CD4-positive, alpha-beta T cell treated with Interleukin-15 for 1 hour (primary cell): ENCODE measurements at regions not wholly inside any gene's neighbourhood (a gene's known extent, or its start where the extent isn't known, plus 50 kb on each side); places are given as distances from the start of the nearest gene placed in this dataset.
"Not testable (repeated sequence)": the region's sequence is repeated elsewhere in the genome, so short reads cannot be mapped to it uniquely, and the experiment has no call there.

ENCODE experiments used
- DNase-seq: peaks from one replicate; pipeline ENCODE4 v3.0.0-alpha.2; 2020

- no peak for DNase-seq
Observed at GRCh38 chr21:39080366-39080765, 102.9 kb downstream of the PSMG1 start.

DNA sequence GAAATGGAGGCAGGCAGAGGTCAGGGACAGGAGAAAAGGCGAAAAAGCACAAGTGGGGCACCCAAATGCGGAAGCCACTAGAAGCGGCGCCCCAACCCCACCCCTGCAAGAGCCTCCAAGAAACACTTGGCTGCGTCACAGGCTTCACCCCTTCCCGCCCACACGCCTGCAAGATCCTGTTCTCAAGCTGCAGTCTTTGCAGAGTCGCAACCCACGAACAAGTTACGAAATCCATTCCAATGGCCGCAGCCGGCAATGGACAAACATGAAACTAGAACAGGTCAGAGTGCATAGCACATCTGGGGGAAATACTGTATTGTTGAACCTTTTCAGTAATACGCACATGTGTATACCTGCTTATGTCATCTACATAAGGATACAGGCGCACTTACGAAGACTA lies 103.6 kb downstream of the PSMG1 start:
- DNase-seq = peak; percentile 83

GRCh38 chr21:39078322-39079065 lies 104.8 kb downstream of the PSMG1 start:
- no peak for DNase-seq

DNA sequence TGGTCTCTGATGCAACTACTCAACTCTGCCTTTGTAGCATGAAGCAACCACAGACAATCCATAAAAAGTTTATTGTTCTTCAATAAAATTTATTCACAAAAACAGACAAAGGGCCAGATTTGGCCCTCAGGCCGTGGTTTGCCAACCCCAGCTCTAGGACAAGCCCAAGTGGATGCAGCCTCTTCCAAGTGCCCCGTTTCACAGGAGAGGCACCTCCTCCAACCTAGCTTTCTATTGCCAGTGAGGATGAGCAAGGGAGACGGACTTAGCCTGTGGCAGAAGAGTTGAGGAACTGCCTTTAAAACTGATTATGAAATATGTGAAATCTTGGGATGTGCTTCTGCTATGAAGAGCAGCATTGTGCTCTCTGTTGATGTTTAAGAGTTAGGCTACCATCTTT lies 105.4 kb downstream of the PSMG1 start:
- no peak for DNase-seq

- DNase-seq = no peak
Observed at GRCh38 chr21:39074508-39074907, 108.7 kb downstream of the PSMG1 start.

DNA sequence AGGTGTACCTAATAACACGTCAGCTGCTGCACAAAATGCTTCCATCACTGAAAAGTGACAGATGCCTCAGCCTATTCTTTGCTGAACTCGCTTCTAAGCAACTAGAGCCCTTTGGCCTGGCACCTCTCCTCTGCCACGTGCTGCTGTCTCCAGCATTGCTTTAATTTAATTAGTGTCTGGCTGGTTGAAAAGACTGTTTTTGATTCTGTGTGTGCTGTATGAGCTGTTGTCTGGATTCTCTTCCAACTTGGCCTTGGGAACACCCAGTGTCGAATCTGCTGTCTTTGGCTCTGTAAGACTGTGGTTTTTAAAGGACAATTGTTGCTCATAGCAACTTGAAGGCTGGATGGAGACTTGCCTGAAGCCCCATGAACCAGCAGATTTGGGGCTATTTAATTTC lies 109.5 kb downstream of the PSMG1 start:
- DNase-seq = no peak

DNA sequence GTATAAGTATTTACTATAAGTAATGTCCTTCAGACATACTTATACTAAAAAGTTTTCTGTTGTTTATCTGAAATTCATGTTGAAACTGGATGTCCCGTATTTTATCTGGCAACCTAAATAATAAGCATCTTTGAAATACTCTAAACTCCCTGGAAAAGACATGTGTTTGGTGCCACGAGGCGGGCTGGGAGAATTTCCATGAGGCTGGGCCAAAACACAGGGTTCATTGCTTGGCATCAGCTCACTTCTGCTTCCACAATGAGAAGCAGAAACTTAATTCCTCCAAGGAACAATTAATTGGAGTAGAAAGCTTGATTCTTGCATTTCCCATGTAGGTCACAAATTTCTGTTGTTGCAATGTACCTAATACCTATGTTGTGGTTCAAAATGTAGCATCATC lies 110.2 kb downstream of the PSMG1 start:
- no peak for DNase-seq

DNA sequence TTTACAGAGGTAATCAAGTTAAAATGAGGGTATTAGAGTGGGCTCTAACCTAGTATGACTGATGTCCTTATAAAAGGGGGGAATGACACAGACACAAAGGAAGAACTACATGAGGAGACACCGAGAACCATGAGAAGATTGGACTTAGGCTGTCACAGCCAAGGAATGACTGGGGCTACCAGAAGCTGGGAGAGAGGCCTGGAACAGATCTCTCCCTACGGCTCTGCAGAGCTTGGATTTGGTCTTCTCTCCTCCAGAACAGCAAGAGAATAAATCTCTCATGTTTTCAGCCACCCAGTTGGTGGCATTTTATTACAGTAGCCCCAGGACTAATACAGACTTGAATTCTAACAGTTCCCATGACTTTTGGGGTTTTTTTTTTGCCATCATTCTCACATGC lies 110.8 kb downstream of the PSMG1 start:
- DNase-seq = no peak

DNA sequence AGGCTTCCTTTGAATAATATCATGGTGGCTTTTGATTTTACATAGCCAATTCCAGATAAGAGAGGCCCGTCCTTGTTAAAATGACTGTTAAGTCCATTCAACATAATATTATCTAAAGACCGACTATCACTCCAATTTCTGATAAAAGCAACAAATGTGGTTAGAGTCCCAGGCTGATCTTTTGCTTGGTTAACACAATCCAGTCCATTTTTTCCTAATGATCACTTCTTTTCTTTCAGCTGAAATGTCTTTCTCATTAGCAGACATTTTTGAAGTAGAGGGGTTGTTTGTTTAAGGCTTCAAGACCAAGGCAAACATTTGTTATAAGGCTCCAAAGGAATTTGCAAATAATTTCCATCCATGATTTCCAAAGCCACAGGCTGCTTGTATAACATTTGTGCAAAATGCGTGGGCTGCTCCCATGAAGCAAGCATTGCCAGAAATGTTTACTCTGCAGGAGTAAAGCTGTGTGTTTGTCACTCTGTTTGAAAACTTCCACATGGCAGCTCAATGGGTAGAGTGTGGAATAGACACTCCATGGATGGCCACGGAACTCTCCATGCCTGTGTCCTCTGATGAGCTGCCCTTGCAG lies 111.5 kb downstream of the PSMG1 start:
- DNase-seq = no peak

GRCh38 chr21:39069856-39070255 lies 113.4 kb downstream of the PSMG1 start:
- not testable (repeated sequence) for DNase-seq

DNA sequence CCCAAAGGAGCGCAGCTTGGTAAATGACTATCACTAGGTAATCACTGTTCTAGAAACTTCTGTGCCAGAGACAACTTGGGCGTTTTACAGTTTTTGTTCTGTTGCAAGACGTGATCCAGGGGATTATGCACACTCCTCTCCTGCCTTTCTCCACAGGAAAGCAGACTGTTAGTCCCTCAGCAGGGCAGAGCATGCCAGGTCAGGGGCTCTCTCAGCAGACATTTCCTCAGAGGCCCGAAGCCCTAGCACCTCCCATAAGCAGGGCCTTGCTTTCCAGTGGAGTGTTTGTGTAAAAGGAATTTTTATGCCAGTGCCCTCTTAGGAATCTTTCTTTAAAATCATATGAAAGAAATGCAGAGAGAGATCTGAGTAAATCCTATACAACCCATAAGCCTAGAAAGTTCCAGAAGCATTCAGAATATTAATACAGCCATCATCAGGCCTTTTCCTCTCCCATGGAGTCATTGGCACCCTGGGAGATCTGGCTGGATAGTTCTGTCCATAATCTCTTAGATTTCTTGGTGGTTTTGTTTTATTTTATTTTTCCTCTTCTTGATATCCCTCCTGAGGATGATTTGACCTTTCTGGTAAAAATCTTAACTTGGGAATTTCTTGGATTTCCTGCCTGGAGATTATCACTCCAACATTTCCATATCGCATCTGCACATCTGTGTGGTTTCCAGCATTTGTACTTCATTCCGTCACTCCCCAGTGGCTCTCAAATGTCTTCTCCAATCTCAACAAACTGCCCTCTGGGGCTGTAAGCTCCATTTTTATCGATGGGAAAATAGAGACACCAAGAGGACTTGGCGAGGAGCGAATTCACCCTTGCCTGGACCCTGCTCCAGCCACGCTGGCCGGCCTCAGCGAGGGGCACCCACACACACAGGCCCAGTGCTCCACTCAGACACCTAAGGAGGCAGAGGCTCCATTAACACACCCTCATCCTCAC lies 116.1 kb downstream of the PSMG1 start:
- DNase-seq = no peak

DNA sequence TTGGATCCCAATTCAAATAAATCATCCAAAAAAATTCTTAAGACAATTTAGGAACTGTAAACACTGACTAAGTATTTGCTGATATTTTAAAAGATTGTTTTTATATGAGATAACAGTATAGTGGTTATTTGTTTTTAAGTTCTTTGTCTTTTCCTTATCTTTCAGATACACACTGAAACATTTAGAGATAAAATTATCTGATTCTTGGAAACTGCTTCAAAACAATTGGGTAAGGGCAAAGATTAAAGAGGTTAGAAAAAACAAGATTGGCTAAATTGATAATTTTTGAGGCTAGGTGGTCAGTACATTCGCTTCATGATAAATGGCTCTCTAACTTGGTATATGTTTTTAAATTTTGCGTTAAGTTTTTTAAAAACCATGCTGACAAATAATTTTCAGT lies 117.3 kb downstream of the PSMG1 start:
- no peak for DNase-seq

DNA sequence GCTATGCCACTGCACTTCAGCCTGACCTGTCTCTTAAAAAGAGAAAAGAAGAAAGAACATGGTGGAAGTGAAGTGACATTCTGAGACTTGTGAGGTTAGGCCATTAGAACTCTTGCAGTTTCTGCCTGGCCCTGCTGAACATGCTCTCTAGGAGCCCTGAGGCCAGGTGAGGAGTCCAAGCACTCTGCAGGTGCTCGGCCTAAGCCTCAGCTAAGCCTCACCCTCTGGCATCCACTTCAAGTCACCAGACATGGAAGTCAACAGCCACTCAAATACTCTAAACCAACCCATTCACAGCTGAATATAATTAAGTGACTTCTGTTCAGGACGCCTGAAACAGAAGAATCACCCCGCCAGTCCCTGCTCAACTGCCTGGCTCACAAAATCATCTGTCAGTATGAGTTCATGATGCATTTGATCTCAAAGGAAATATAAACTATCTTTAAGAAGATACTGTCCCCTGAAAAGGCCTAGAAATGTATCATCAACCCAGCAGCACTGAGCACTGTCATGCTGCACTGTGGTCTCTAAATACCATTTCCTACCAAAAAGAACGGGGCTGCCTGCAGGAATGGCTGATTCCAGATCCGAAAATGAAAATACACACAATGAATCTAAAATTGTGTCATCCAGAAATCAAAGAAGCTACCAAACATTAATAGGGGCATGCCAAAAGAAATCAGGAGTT lies 118.8 kb downstream of the PSMG1 start:
- DNase-seq = no peak

- DNase-seq = no peak
Observed at GRCh38 chr21:39063517-39063916, 119.7 kb downstream of the PSMG1 start.

GRCh38 chr21:39062196-39062595 lies 121.1 kb downstream of the PSMG1 start:
- no peak for DNase-seq

DNA sequence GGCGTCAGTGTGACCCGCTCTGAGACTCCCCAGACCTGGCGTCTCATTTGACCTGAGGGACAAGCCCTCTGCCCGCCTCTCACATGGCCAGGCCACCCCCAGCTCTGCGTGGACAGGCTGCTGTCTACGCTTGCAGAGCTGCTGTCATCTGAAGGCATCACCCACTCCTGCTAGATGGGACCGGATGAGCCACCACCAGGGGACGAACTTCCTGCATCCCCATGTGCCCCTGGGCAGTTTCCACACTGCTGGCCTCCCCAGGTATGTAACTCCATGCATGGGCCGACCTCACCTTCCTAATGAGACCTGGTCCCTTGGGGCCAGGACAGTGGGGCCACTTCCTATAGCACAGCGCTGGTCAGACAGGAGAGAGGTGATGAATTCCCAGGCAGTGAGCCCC lies 121.5 kb downstream of the PSMG1 start:
- no peak for DNase-seq

DNA sequence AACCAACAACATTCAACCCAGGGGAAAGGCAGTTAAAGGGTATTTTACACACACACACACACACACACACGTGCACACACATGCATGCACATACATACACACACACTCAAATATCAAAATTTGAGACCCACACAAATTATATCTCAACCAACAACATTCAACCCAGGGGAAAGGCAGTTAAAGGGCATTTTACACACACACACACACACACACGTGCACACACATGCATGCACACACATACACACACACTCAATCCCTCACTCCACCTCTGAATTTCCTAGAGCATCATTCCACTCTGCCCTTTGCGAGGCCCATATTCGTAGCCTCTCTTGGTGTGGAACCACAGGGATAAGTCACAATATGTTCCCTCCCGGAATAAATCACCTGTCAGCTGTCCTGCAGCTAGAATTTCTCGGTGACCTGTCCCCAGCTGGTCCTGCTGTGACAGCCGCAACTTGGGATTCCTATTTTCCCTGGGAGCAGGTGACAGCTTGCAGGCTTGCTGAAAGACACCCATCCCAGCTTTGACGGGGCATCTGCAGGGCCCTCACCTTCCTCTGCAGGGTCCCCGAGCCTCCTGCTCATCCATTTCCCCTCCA lies 122.7 kb downstream of the PSMG1 start:
- no peak for DNase-seq

DNA sequence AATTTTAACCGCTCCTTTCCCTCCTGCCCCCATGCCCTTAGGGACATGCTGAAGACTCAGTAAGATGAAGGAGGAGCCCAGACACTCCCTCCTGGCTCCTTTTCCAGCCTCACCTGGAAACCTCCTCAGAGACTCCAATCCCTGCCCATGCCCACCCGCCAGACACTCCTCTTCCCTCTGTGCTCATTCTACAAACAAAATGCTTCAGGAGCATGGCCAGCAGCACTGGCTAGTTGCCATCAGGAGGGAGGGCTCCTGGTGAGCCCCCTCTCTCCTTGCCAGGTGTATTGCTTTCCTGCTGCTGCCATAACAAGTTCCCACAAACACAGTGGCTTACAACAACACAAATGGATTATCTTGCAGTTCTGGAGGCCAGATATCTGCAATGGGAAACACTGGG lies 126.1 kb downstream of the PSMG1 start:
- DNase-seq = no peak

- no peak for DNase-seq
Observed at GRCh38 chr21:39056636-39057035, 126.6 kb downstream of the PSMG1 start.

GRCh38 chr21:39055167-39055767 lies 128.0 kb downstream of the PSMG1 start:
- no peak for DNase-seq

DNA sequence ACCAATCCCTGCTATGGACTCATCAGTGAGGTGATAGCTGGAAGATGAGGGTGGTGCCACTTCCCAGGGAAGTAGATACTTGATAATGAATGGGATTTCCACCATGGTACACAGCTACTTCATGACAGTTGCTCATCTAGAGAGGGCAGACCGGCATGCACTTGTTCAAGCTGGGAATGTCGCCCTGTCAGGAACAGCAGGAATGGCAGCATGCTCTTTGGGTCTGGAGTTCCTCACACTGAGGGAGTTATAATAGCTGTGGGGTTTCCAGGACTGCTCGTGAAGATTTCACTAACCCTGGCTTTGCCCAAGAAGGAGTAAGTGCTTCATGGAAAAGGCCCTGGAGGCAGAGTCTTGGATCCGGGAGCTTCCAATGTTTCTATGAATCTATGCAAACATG lies 129.2 kb downstream of the PSMG1 start:
- no peak for DNase-seq

DNA sequence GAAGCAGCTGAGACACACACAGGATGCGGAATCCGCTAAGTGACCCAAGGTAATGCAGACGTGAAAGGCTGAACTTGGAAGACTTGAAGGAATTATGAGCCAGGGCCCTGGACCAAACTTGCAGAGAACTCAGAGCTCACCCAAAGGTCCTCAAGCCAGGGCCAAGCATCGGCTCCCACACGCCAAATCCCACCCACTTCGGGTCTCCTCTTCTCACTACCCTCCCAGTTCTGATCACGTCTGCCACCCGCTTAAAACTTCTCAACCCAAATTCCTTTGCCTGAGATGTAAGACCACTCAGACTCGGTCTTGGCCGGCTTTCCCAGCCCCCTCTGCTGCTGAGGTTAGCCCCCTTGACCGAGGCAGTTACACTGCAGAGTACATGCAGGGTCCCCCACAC lies 130.1 kb downstream of the PSMG1 start:
- no peak for DNase-seq
